Karpas-422 (cell line): ENCODE measurements at regions not wholly inside any gene's neighbourhood (a gene's known extent, or its start where the extent isn't known, plus 50 kb on each side); places are given as distances from the start of the nearest gene placed in this dataset.

Source experiments
- DNase-seq: peaks from one replicate; pipeline ENCODE4 v3.0.0-alpha.2; 2015
- H2AFZ ChIP-seq: fragments of 200-600 bp; sonication (generic); 2 replicates; pipeline ENCODE4 v1.6.1; 2014; ENCODE audit warnings: antibody characterized with exemption, low read length, mixed read lengths
- H3K27ac ChIP-seq: fragments of 200-600 bp; sonication (generic); 2 replicates; pipeline ENCODE4 v1.5.1; 2014; ENCODE audit warnings: mild to moderate bottlenecking, low read length, moderate library complexity
- H3K27me3 ChIP-seq: fragments of 200-600 bp; sonication (generic); 2 replicates; pipeline ENCODE4 v1.6.1; 2014; ENCODE audit warnings: low read length, mixed read lengths
- H3K36me3 ChIP-seq: fragments of 200-600 bp; sonication (generic); 2 replicates; pipeline ENCODE4 v1.6.1; 2014; ENCODE audit warnings: low read length, mixed read lengths; ENCODE audit not compliant: insufficient read depth
- H3K4me1 ChIP-seq: fragments of 200-600 bp; sonication (generic); 2 replicates; pipeline ENCODE4 v1.6.1; 2014; ENCODE audit warnings: mild to moderate bottlenecking, low read length, mixed read lengths
- H3K4me2 ChIP-seq: fragments of 200-600 bp; sonication (generic); 2 replicates; pipeline ENCODE4 v1.6.1; 2014; ENCODE audit warnings: low read length, low read depth, mild to moderate bottlenecking; ENCODE audit not compliant: poor library complexity, severe bottlenecking
- H3K4me3 ChIP-seq: fragments of 200-600 bp; sonication (generic); 2 replicates; pipeline ENCODE4 v1.5.1; 2014; ENCODE audit warnings: mild to moderate bottlenecking, antibody characterized with exemption, low read length, mixed read lengths
- H3K79me2 ChIP-seq: fragments of 200-600 bp; sonication (generic); 2 replicates; pipeline ENCODE4 v1.6.1; 2014; ENCODE audit warnings: mild to moderate bottlenecking, low read length, mixed read lengths
- H3K9ac ChIP-seq: fragments of 200-600 bp; sonication (generic); 2 replicates; pipeline ENCODE4 v1.6.0; 2014; ENCODE audit warnings: low read length
- H3K9me2 ChIP-seq: fragments of 200-600 bp; sonication (generic), shearing (Covaris generic); replicated peaks from 2 replicates; pipeline ENCODE4 v1.6.0; 2014; ENCODE audit warnings: mild to moderate bottlenecking, low read length, moderate library complexity; ENCODE audit not compliant: insufficient read depth
- H3K9me3 ChIP-seq: fragments of 300-700, 200-600 bp; sonication (generic); 2 replicates; pipeline ENCODE4 v1.6.1; 2014; ENCODE audit warnings: low read length, mixed read lengths
- H4K20me1 ChIP-seq: fragments of 200-600 bp; sonication (generic); 2 replicates; pipeline ENCODE4 v1.6.1; 2014; ENCODE audit warnings: mild to moderate bottlenecking, antibody characterized with exemption, low read length, low read depth; ENCODE audit not compliant: insufficient read depth

GRCh38 chr7:130932667-130933432 is 198.8 kb upstream of the KLF14 start:
- Histone ChIP-seq H3K9ac (no peak overlapping the region), H4K20me1 (peaks cover 4% of the 10 kb centered on the region; the same call in 1 of the 2 replicates), H3K4me1 (peaks cover 15% of the 10 kb centered on the region), H3K27ac (no peak overlapping the region), H3K4me2 (no peak overlapping the region), H3K4me3 (no peak overlapping the region), H3K9me2 (no peaks in the 10 kb centered on the region), H3K27me3 (no peaks in the 10 kb centered on the region), H2AFZ (no peak overlapping the region), H3K36me3 (peaks cover 38% of the 10 kb centered on the region; the same call in 1 of the 2 replicates), H3K79me2 (peaks cover 98% of the 10 kb centered on the region), H3K9me3 (no peaks in the 10 kb centered on the region)
- no peak for DNase-seq

GRCh38 chr7:130933919-130934318 is 199.9 kb upstream of the KLF14 start:
- Histone ChIP-seq H3K79me2 (peaks cover 100% of the 10 kb centered on the region), H3K27me3 (no peaks in the 10 kb centered on the region), H4K20me1 (no peaks in the 10 kb centered on the region; the same call in 1 of the 2 replicates), H3K36me3 (peaks cover 43% of the 10 kb centered on the region; the same call in 1 of the 2 replicates), H3K9ac (no peak overlapping the region), H3K9me3 (no peaks in the 10 kb centered on the region), H3K9me2 (no peaks in the 10 kb centered on the region), H3K4me3 (no peak overlapping the region), H3K4me2 (no peak overlapping the region), H3K4me1 (peaks cover 25% of the 10 kb centered on the region), H2AFZ (no peak overlapping the region), H3K27ac (no peak overlapping the region)
- no peak for DNase-seq

DNA sequence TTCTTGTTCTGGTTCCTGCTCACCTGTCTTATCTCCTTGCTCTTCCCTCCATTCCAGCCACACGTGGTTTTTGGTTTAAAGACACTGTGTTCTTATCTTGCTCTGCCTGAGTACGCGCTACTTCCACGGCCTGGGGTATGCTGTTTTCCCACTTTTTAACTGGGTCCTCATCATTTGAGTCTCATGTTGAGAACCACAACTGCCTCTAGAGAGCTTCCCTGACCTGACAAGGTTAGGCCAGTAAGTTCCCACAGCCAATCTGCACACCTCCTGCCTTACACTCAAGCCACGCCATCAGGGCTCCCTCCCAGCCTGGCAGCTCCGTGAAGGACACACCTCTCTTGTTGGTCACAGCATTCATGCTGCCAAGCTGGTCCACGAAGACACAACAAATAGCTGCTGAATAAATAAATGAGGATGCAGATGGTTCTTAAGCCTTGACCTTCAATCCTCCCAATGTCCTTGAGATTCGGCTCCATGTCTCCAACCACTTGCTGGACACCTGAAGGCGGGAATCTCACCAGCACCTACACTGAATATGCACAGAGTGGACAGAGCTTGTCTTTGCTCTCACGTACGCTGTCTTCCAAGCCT is 201.7 kb upstream of the KLF14 start:
- H3K9me3 ChIP-seq: no peaks in the 10 kb centered on the region
- no peak overlapping the region for H3K4me3 ChIP-seq
- H3K27ac ChIP-seq: no peak overlapping the region
- peaks cover 100% of the 10 kb centered on the region for H3K79me2 ChIP-seq
- peaks cover 54% of the 10 kb centered on the region; the same call in 1 of the 2 replicates for H3K36me3 ChIP-seq
- no peak overlapping the region for H3K9ac ChIP-seq
- H4K20me1 ChIP-seq: no peaks in the 10 kb centered on the region; the same call in 1 of the 2 replicates
- H3K9me2 ChIP-seq: no peaks in the 10 kb centered on the region
- no peak for DNase-seq
- H2AFZ ChIP-seq: no peak overlapping the region
- peaks cover 39% of the 10 kb centered on the region for H3K4me1 ChIP-seq
- no peaks in the 10 kb centered on the region for H3K27me3 ChIP-seq
- H3K4me2 ChIP-seq: no peak overlapping the region

DNA sequence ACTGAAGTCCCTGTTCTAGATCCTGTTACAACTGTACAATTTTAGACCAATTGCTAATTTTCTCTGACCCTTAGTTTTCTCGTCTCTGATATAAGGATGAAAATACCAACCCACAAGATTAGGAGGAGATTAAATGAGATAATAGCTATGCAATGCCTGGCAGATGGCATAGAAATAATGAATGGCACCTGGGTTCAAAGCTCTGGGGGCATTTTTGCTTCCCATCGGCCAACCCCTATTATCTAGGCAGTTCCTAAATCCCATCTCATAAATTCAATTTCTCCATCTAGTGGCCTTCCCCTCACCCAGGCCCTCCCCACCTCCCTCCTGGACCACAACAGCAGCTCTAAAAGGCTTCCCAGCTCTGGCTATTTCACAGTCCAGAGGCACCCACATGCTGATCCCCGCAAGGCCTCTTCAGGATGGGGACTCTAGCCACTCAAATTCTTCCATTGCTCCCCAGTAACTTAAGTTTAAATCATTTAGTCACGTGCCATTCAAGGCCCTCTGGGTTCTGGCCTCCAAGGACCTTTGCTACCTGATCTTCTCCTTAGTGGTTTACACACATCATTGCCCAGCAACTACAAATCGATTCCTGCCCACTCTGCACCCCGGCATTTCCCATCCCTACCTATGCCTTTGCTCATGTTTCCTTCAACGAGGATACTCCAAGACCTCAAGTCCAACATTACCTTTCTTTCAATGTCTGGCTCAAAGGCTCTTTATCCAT is 202.4 kb upstream of the KLF14 start:
- Histone ChIP-seq H3K79me2 (peaks cover 100% of the 10 kb centered on the region), H3K4me1 (peaks cover 39% of the 10 kb centered on the region), H3K27me3 (no peaks in the 10 kb centered on the region), H3K9me2 (no peaks in the 10 kb centered on the region), H3K27ac (peak overlapping the region; percentile 41; the same call in 1 of the 2 replicates), H3K4me2 (no peak overlapping the region), H3K9me3 (no peaks in the 10 kb centered on the region), H2AFZ (no peak overlapping the region), H3K9ac (no peak overlapping the region), H4K20me1 (no peaks in the 10 kb centered on the region; the same call in 1 of the 2 replicates), H3K4me3 (no peak overlapping the region), H3K36me3 (peaks cover 60% of the 10 kb centered on the region; the same call in 1 of the 2 replicates)
- DNase-seq: no peak

GRCh38 chr7:130937016-130937415 is 203.0 kb upstream of the KLF14 start:
- Histone ChIP-seq H3K79me2 (peaks cover 100% of the 10 kb centered on the region), H3K27ac (peak overlapping the region; percentile 41), H3K4me2 (no peak overlapping the region), H3K9me2 (no peaks in the 10 kb centered on the region), H4K20me1 (no peaks in the 10 kb centered on the region; the same call in 1 of the 2 replicates), H3K36me3 (peaks cover 65% of the 10 kb centered on the region; the same call in 1 of the 2 replicates), H2AFZ (no peak overlapping the region), H3K4me3 (no peak overlapping the region), H3K9me3 (no peaks in the 10 kb centered on the region), H3K9ac (no peak overlapping the region), H3K4me1 (peaks cover 43% of the 10 kb centered on the region), H3K27me3 (no peaks in the 10 kb centered on the region)
- DNase-seq: no peak

- no peak for DNase-seq
- H3K4me3 ChIP-seq: no peak overlapping the region
- H3K27me3 ChIP-seq: no peaks in the 10 kb centered on the region
- H3K9me3 ChIP-seq: no peaks in the 10 kb centered on the region
- peaks cover 100% of the 10 kb centered on the region for H3K79me2 ChIP-seq
- H3K4me2 ChIP-seq: no peak overlapping the region
- H4K20me1 ChIP-seq: no peaks in the 10 kb centered on the region; the same call in 1 of the 2 replicates
- no peak overlapping the region for H3K9ac ChIP-seq
- no peak overlapping the region for H2AFZ ChIP-seq
- peaks cover 65% of the 10 kb centered on the region; the same call in 1 of the 2 replicates for H3K36me3 ChIP-seq
- H3K4me1 ChIP-seq: peaks cover 43% of the 10 kb centered on the region
- no peaks in the 10 kb centered on the region for H3K9me2 ChIP-seq
- no peak overlapping the region for H3K27ac ChIP-seq
Observed at GRCh38 chr7:130937830-130938229, 203.8 kb upstream of the KLF14 start.

DNA sequence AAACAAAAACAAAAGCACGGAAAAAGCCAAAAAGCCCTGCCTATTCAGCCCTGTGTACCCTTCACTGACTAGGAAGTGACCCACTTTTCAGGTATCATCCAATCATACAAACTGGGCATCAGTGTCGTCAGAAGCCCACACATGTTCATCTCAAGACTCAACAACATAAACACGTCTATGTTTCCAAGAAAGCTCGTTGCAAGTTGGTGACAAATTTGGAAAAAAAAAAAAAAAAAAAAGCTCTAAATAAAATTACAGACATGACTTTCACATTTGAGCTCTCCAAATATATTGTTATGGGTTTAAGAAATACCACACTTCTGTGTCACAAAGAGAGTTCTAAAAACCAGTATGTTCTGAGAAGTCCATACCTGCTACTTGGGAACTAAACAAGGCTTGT is 204.7 kb upstream of the KLF14 start:
- no peak overlapping the region for H2AFZ ChIP-seq
- H4K20me1 ChIP-seq: no peaks in the 10 kb centered on the region; the same call in 1 of the 2 replicates
- H3K36me3 ChIP-seq: peaks cover 67% of the 10 kb centered on the region
- H3K9me2 ChIP-seq: no peaks in the 10 kb centered on the region
- H3K4me1 ChIP-seq: peaks cover 49% of the 10 kb centered on the region
- no peaks in the 10 kb centered on the region for H3K27me3 ChIP-seq
- peaks cover 100% of the 10 kb centered on the region for H3K79me2 ChIP-seq
- H3K4me3 ChIP-seq: no peak overlapping the region
- H3K4me2 ChIP-seq: no peak overlapping the region
- H3K27ac ChIP-seq: no peak overlapping the region
- H3K9me3 ChIP-seq: no peaks in the 10 kb centered on the region
- no peak overlapping the region for H3K9ac ChIP-seq
- no peak for DNase-seq
